ENCODE measurements at regions not wholly inside any gene's neighbourhood (a gene's known extent, or its start where the extent isn't known, plus 50 kb on each side); places are given as distances from the start of the nearest gene placed in this dataset.

DNA sequence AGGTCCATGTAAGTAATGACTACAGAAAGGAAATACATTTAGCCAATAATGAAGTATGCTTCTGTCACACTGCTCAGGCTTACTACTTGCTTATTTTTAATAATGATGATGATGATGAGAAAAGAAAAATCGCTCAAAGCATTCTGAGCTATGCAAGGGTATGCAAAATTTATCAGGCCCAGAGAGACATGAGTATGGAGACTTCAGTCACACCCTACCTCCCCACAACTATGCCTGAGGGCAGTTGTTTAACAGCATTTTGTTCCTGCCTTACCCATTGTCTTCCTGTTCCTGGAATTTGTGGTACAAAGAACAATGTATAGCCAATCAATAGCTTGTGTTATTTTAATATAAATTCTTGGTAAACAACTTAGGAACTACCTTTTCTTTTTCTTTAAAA is 232.6 kb upstream of the ZBED5 start:
- Mint-ChIP-seq H3K36me3 (ENCODE audit: low read depth) (no peaks in the 10 kb centered on the region), H3K4me3 (no peak overlapping the region), H3K9me3 (peaks cover 9% of the 10 kb centered on the region), H3K27ac (no peak overlapping the region), H3K4me1 (ENCODE audit: low read depth) (no peaks in the 10 kb centered on the region), H3K27me3 (no peaks in the 10 kb centered on the region)
- ChIA-PET POLR2A (no interaction called here), CTCF (no interaction called here)
- Histone ChIP-seq H3K4me1 (ENCODE audit: insufficient read depth, low read length) (no peaks in the 10 kb centered on the region), H3K27ac (ENCODE audit: low read depth in 1 of 2, low read length in 2 of 2) (no peak overlapping the region), H3K27me3 (ENCODE audit: control insufficient read depth in 1 of 2, insufficient read depth in 2 of 2, low read length in 2 of 2) (no peaks in the 10 kb centered on the region), H3K9me3 (ENCODE audit: control insufficient read depth in 1 of 2, insufficient read depth in 1 of 2, low read length in 2 of 2) (peaks cover 0 to 9% of the 10 kb centered on the region in 2 experiments), H3K4me3 (ENCODE audit: low read length) (no peak overlapping the region), H3K36me3 (ENCODE audit: insufficient read depth, low read length) (no peaks in the 10 kb centered on the region)
- no peak for DNase-seq
- ATAC-seq (ENCODE audit: poor library complexity), result no peak
- TF ChIP-seq, protein P1, sequence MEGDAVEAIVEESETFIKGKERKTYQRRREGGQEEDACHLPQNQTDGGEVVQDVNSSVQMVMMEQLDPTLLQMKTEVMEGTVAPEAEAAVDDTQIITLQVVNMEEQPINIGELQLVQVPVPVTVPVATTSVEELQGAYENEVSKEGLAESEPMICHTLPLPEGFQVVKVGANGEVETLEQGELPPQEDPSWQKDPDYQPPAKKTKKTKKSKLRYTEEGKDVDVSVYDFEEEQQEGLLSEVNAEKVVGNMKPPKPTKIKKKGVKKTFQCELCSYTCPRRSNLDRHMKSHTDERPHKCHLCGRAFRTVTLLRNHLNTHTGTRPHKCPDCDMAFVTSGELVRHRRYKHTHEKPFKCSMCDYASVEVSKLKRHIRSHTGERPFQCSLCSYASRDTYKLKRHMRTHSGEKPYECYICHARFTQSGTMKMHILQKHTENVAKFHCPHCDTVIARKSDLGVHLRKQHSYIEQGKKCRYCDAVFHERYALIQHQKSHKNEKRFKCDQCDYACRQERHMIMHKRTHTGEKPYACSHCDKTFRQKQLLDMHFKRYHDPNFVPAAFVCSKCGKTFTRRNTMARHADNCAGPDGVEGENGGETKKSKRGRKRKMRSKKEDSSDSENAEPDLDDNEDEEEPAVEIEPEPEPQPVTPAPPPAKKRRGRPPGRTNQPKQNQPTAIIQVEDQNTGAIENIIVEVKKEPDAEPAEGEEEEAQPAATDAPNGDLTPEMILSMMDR (IDR thresholded peaks at IDR 0.05), result no peak
- intact Hi-C loops (cut with DNase I, micrococcal nuclease), result no loop called here

DNA sequence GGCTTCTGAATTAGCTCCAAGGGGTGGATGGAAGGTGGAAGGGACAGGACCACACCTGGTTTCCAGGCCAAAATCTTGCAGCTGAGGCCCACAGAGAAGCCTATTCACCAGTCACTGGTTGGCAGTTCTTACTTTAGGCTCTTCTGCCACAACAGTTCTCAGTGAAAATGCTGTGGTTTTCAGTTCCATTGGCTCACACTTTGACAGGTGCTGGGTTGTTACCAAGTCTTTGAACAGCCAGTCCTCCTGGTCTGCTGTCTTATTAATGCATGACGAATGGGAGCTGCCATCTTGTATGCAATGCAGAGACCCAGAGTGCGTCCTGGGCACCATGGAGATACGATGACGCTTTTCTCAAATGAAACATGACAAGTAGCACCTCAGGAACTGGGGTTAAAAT is 232.0 kb upstream of the ZBED5 start:
- H3K27me3 ChIP-seq (ENCODE audit: control insufficient read depth in 1 of 2, insufficient read depth in 2 of 2, low read length in 2 of 2), result no peaks in the 10 kb centered on the region
- no peak for ATAC-seq (ENCODE audit: poor library complexity)

DNA sequence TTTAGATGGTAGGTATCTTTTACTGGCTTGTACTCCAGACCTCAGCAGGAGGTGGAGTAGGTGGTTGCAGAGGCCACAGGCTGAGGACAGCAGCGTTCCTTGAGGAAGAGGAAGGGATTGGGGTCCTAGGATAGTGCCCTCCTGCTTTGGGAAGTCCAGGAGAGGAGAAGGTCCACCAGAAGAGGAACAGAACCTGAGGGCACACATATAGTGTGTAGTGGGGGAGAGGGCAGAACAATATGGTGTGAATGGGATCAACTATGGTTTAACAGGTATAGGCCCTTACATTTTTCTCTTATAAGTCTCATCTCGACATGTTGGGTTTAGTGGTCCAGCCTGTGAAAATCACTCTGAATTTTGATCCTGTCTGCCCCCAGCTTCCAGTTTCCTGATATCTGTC is 229.1 kb upstream of the ZBED5 start:
- H3K27me3 ChIP-seq (ENCODE audit: control insufficient read depth in 1 of 2, insufficient read depth in 2 of 2, low read length in 2 of 2), result no peaks in the 10 kb centered on the region
- Mint-ChIP-seq H3K4me1 (ENCODE audit: low read depth) (no peaks in the 10 kb centered on the region), H3K4me3 (no peak overlapping the region), H3K27me3 (no peaks in the 10 kb centered on the region), H3K27ac (no peak overlapping the region), H3K36me3 (ENCODE audit: low read depth) (no peaks in the 10 kb centered on the region), H3K9me3 (peaks cover 9% of the 10 kb centered on the region)
- intact Hi-C loops (cut with DNase I, micrococcal nuclease), result no loop called here
- H3K27ac ChIP-seq (ENCODE audit: low read depth in 1 of 2, low read length in 2 of 2), result no peak overlapping the region
- POLR2A ChIA-PET, result no interaction called here
- DNase-seq (no peak), ATAC-seq (ENCODE audit: poor library complexity) (no peak)
- no peaks in the 10 kb centered on the region for H3K4me1 ChIP-seq (ENCODE audit: insufficient read depth, low read length)
- H3K36me3 ChIP-seq (ENCODE audit: insufficient read depth, low read length), result no peaks in the 10 kb centered on the region
- H3K4me3 ChIP-seq (ENCODE audit: low read length), result no peak overlapping the region
- H3K9me3 ChIP-seq (ENCODE audit: control insufficient read depth in 1 of 2, insufficient read depth in 1 of 2, low read length in 2 of 2), result peaks cover 0 to 9% of the 10 kb centered on the region in 2 experiments
- CTCF ChIA-PET, result no interaction called here
- TF ChIP-seq, protein P1 (IDR thresholded peaks at IDR 0.05), result no peak

More for the DNA sequence above, 232.0 kb upstream of the ZBED5 start:
- H3K27me3 Mint-ChIP-seq, result no peaks in the 10 kb centered on the region
- ChIA-PET CTCF (no interaction called here), POLR2A (no interaction called here)
- H3K4me3 Mint-ChIP-seq, result no peak overlapping the region
- Histone ChIP-seq H3K36me3 (ENCODE audit: insufficient read depth, low read length) (no peaks in the 10 kb centered on the region), H3K4me1 (ENCODE audit: insufficient read depth, low read length) (no peaks in the 10 kb centered on the region), H3K4me3 (ENCODE audit: low read length) (no peak overlapping the region), H3K27ac (ENCODE audit: low read depth in 1 of 2, low read length in 2 of 2) (no peak overlapping the region), H3K9me3 (ENCODE audit: control insufficient read depth in 1 of 2, insufficient read depth in 1 of 2, low read length in 2 of 2) (peaks cover 0 to 9% of the 10 kb centered on the region in 2 experiments)
- intact Hi-C loops (cut with DNase I, micrococcal nuclease), result no loop called here
- TF ChIP-seq, protein P1 (IDR thresholded peaks at IDR 0.05), result no peak
- H3K4me1 Mint-ChIP-seq (ENCODE audit: low read depth), result no peaks in the 10 kb centered on the region
- no peak overlapping the region for H3K27ac Mint-ChIP-seq
- H3K9me3 Mint-ChIP-seq, result peaks cover 9% of the 10 kb centered on the region
- no peaks in the 10 kb centered on the region for H3K36me3 Mint-ChIP-seq (ENCODE audit: low read depth)
- no peak for DNase-seq
